Keratinocyte (primary cell): ENCODE measurements at regions not wholly inside any gene's neighbourhood (a gene's known extent, or its start where the extent isn't known, plus 50 kb on each side); places are given as distances from the start of the nearest gene placed in this dataset.

Source experiments
- DNase-seq: peaks from one replicate; pipeline ENCODE4 v3.0.0-alpha.2; 2011; ENCODE audit warnings: low read depth, missing footprints, low spot score
- FAIRE-seq: peaks from 2 replicates; lab custom pipeline; 2011; peaks lifted over from hg19 to GRCh38; lab: Jason Lieb, UNC
- H2AFZ ChIP-seq: 2 replicates; pipeline ENCODE4 v1.6.0; 2012; ENCODE audit warnings: low read length, control low read depth, inconsistent platforms; ENCODE audit not compliant: control insufficient read depth
- H3K27ac ChIP-seq: 2 replicates; pipeline ENCODE4 v1.5.1; 2011; ENCODE audit warnings: low read length; ENCODE audit not compliant: control insufficient read depth, insufficient read depth
- H3K27me3 ChIP-seq: 3 replicates; pipeline ENCODE4 v1.6.0; 2011; ENCODE audit warnings: low read length; ENCODE audit not compliant: control insufficient read depth, insufficient read depth; ENCODE audit errors: extremely low read depth
- H3K36me3 ChIP-seq, 2 experiments: 2 replicates in 1 of 2; 3 replicates in 1 of 2; pipeline ENCODE4 v1.5.1; 2011; ENCODE audit warnings: low read length in 2 of 2, mild to moderate bottlenecking in 1 of 2; ENCODE audit not compliant: control insufficient read depth in 2 of 2, insufficient read depth in 2 of 2; ENCODE audit errors: extremely low read depth in 1 of 2
- H3K4me1 ChIP-seq: 3 replicates; pipeline ENCODE4 v1.5.1; 2011; ENCODE audit warnings: low read length; ENCODE audit not compliant: control insufficient read depth, insufficient read depth; ENCODE audit errors: extremely low read depth
- H3K4me2 ChIP-seq: 3 replicates; pipeline ENCODE4 v1.6.0; 2011; ENCODE audit warnings: low read depth, low read length; ENCODE audit not compliant: control insufficient read depth, insufficient read depth; ENCODE audit errors: extremely low read depth
- H3K4me3 ChIP-seq, 3 experiments: fragments of 200-600 bp in 1 of 3; sonication (generic) in 1 of 3; 2 replicates in 2 of 3; 3 replicates in 1 of 3; pipeline ENCODE4 v1.5.1; 2011 to 2016; ENCODE audit warnings: low read length in 3 of 3, mild to moderate bottlenecking in 3 of 3, control low read depth in 2 of 3, inconsistent platforms in 1 of 3, low read depth in 1 of 3, mixed read lengths in 1 of 3, mixed run types in 1 of 3, moderate library complexity in 1 of 3; ENCODE audit not compliant: control insufficient read depth in 2 of 3, insufficient read depth in 2 of 3; ENCODE audit errors: extremely low read depth in 1 of 3
- H3K79me2 ChIP-seq: 2 replicates; pipeline ENCODE4 v1.6.0; 2012; ENCODE audit warnings: low read length; ENCODE audit not compliant: control insufficient read depth, insufficient read depth
- H3K9ac ChIP-seq: 3 replicates; pipeline ENCODE4 v1.6.0; 2011; ENCODE audit warnings: low read length; ENCODE audit not compliant: control insufficient read depth, insufficient read depth; ENCODE audit errors: extremely low read depth
- H3K9me1 ChIP-seq: 3 replicates; pipeline ENCODE4 v1.6.0; 2011; ENCODE audit warnings: low read length; ENCODE audit not compliant: control insufficient read depth, insufficient read depth; ENCODE audit errors: extremely low read depth
- H3K9me3 ChIP-seq: 2 replicates; pipeline ENCODE4 v1.5.1; 2012; ENCODE audit warnings: low read depth, low read length; ENCODE audit not compliant: control insufficient read depth
- H4K20me1 ChIP-seq: 3 replicates; pipeline ENCODE4 v1.6.0; 2011; ENCODE audit warnings: low read length; ENCODE audit not compliant: control insufficient read depth, insufficient read depth; ENCODE audit errors: extremely low read depth
- CTCF ChIP-seq, 3 experiments: IDR thresholded peaks in 1 of 3; conservative IDR thresholded peaks in 1 of 3; optimal IDR thresholded peaks in 1 of 3; 2 replicates in 2 of 3; 3 replicates in 1 of 3; pipeline versions ENCODE3 to v1.5.1; 2011; ENCODE audit warnings: low read length in 3 of 3, mild to moderate bottlenecking in 3 of 3, moderate library complexity in 2 of 3, control low read depth in 1 of 3, inconsistent platforms in 1 of 3; ENCODE audit not compliant: insufficient read depth in 2 of 3; ENCODE audit errors: extremely low read depth in 1 of 3
- EZH2 ChIP-seq: IDR thresholded peaks from one replicate; pipeline ENCODE4 v1.6.1; 2012; ENCODE audit warnings: inconsistent platforms, mild to moderate bottlenecking, low read length, moderate library complexity
- dilution Hi-C: fragments of 300-500 bp; cut with MboI; formaldehyde crosslinking; loops from one replicate; pipeline ENCODE4 v1.7.0; 2020; ENCODE audit warnings: low sequenced_read_pairs; ENCODE audit not compliant: extremely low pct_ligation_motif_present

GRCh38 chr16:17602678-17603077, 131.9 kb upstream of the XYLT1 start:
- Histone ChIP-seq H3K4me2 (no peak overlapping the region), H3K9me1 (no peaks in the 10 kb centered on the region), H3K4me1 (no peaks in the 10 kb centered on the region), H3K4me3 (no peak overlapping the region), H2AFZ (no peak overlapping the region), H4K20me1 (no peaks in the 10 kb centered on the region), H3K36me3 (no peaks in the 10 kb centered on the region), H3K9me3 (peaks cover 2% of the 10 kb centered on the region), H3K27me3 (no peaks in the 10 kb centered on the region), H3K9ac (no peak overlapping the region), H3K79me2 (no peaks in the 10 kb centered on the region), H3K27ac (no peak overlapping the region)
- DNase-seq (no peak), FAIRE-seq (no peak)
- TF ChIP-seq EZH2 (no peak), CTCF (optimal IDR thresholded peaks at IDR 0.05 in 1 of 3, IDR thresholded peaks at IDR 0.05 in 1 of 3, conservative IDR thresholded peaks at IDR 0.05 in 1 of 3; ENCODE audit: extremely low read depth in 1 of 3, insufficient read depth in 2 of 3, low read length in 3 of 3) (no peak)
- dilution Hi-C loops: no loop called here

GRCh38 chr16:17598968-17599367, 128.2 kb upstream of the XYLT1 start:
- Histone ChIP-seq H3K27ac (no peak overlapping the region), H2AFZ (no peak overlapping the region), H3K4me1 (no peaks in the 10 kb centered on the region), H3K36me3 (no peaks in the 10 kb centered on the region), H3K4me2 (no peak overlapping the region), H3K9me1 (no peaks in the 10 kb centered on the region), H3K9ac (no peak overlapping the region), H3K4me3 (no peak overlapping the region), H3K27me3 (no peaks in the 10 kb centered on the region), H4K20me1 (no peaks in the 10 kb centered on the region), H3K9me3 (peaks cover 2% of the 10 kb centered on the region), H3K79me2 (no peaks in the 10 kb centered on the region)
- TF ChIP-seq CTCF (optimal IDR thresholded peaks at IDR 0.05 in 1 of 3, IDR thresholded peaks at IDR 0.05 in 1 of 3, conservative IDR thresholded peaks at IDR 0.05 in 1 of 3; ENCODE audit: extremely low read depth in 1 of 3, insufficient read depth in 2 of 3, low read length in 3 of 3) (no peak), EZH2 (no peak)
- FAIRE-seq (no peak), DNase-seq (no peak)
- dilution Hi-C loops: no loop called here
